GM13977 (cell line): ENCODE measurements at regions not wholly inside any gene's neighbourhood (a gene's known extent, or its start where the extent isn't known, plus 50 kb on each side); places are given as distances from the start of the nearest gene placed in this dataset.

Experiments
- DNase-seq: peaks from one replicate; pipeline ENCODE4 v3.0.0; 2012; ENCODE audit warnings: low spot score
- in situ Hi-C: fragments of 300-500 bp; cut with MboI; formaldehyde crosslinking; loops from one replicate; pipeline ENCODE4 v1.12.0; 2022; ENCODE audit warnings: low sequenced_read_pairs, low pct_unique_long_range_greater_than_20kb, mixed read lengths, inconsistent platforms; ENCODE audit not compliant: unreplicated experiment
- TF ChIP-seq, protein P1 (sequence below): IDR thresholded peaks from 2 replicates; pipeline ENCODE4 v1.5.1; 2012; ENCODE audit warnings: mild to moderate bottlenecking, control low read depth; ENCODE audit not compliant: insufficient read depth; ENCODE audit errors: extremely low read depth, missing control alignments

DNA sequence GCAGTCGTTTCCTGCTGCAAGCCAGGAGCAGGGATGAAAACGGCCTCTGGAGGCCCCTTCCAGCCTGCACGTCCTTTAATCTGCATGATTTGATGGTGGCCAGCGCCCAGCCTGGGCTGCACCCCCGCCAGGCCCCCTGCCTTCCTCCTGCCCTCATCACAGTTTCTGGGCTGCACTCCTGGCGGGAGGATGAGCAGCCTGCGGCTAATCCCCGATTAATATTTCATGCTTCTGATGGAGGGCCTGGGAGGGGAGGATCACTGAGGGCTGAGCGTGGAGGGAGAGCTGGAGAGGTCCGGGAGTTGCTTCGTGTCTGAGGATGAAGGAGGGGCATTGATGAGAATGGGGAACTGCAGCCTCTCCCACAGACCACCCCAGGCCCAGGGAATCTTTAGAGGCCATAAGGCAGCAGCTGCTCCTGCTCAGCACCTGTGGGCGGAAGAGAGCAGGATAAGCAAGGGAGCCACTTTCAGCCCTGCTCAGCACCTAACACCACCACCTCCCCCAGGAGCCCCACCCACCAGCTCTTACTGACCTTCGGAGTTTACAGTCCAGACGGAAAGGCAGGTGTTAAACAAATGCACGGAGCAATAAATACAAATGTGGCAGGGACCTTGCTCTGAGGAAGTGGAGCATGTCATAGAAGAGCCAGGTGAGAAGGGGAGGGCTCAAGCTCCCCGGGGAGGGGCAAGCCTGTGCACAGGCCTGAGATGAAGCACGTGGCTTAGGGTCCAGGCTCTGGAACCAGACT is 135.0 kb upstream of the NECTIN1 start:
- no peak for DNase-seq
- in situ Hi-C loops: no loop called here
- TF ChIP-seq, protein P1, sequence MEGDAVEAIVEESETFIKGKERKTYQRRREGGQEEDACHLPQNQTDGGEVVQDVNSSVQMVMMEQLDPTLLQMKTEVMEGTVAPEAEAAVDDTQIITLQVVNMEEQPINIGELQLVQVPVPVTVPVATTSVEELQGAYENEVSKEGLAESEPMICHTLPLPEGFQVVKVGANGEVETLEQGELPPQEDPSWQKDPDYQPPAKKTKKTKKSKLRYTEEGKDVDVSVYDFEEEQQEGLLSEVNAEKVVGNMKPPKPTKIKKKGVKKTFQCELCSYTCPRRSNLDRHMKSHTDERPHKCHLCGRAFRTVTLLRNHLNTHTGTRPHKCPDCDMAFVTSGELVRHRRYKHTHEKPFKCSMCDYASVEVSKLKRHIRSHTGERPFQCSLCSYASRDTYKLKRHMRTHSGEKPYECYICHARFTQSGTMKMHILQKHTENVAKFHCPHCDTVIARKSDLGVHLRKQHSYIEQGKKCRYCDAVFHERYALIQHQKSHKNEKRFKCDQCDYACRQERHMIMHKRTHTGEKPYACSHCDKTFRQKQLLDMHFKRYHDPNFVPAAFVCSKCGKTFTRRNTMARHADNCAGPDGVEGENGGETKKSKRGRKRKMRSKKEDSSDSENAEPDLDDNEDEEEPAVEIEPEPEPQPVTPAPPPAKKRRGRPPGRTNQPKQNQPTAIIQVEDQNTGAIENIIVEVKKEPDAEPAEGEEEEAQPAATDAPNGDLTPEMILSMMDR: no peak

- TF ChIP-seq, protein P1: no peak
- no peak for DNase-seq
- in situ Hi-C loops: no loop called here
Observed at GRCh38 chr11:119863236-119863635, 134.2 kb upstream of the NECTIN1 start.

DNA sequence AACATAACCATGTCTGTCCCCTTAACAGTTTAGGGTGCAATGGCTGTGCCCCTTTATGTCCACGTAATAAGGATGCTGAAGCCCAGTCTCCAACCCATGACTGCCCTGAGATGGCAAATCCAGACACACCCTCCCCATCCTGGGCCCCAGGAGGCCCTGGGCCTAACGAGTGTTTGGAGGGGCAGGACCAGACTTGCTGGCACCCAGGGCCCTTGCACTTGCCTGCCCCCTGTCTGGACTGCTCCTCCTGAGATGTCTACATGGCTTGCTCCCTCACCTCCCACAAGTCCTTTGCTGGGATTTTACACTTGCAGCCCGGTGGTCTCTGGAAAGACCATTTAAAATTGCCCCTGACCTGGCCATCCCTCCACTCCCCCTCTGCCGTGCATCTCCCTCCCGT is 132.2 kb upstream of the NECTIN1 start:
- in situ Hi-C loops: no loop called here
- TF ChIP-seq, protein P1: no peak
- no peak for DNase-seq

DNA sequence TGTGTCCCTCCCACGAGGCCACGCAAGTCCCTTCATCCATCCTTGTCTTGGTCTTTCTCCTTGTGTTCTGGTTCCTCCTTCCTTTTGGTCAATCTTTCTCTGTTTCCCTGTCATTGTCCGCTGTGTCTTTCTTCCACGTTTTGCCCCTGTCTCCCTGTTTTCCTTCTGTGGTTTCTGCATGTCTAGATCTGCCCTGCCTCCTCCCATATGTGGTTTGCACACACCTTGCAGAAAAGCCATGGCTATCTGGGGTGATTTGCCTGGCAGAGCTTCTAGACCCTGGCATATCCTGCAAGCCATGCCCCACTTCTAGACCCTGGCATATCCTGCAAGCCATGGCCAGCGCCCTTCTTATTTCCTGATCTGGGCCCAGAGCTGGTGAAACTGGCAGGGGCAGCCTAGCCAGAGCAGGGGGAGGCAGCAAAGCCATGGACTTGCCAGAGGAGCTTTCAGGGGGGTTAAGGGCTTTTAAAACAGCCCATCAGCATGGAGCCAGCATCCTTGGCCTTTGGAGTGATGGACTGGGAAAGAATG is 131.6 kb upstream of the NECTIN1 start:
- TF ChIP-seq, protein P1: no peak
- in situ Hi-C loops: no loop called here
- no peak for DNase-seq

- DNase-seq: no peak
- TF ChIP-seq, protein P1: no peak
- in situ Hi-C loops: no loop called here
Observed at GRCh38 chr11:119859684-119860083, 130.7 kb upstream of the NECTIN1 start.

DNA sequence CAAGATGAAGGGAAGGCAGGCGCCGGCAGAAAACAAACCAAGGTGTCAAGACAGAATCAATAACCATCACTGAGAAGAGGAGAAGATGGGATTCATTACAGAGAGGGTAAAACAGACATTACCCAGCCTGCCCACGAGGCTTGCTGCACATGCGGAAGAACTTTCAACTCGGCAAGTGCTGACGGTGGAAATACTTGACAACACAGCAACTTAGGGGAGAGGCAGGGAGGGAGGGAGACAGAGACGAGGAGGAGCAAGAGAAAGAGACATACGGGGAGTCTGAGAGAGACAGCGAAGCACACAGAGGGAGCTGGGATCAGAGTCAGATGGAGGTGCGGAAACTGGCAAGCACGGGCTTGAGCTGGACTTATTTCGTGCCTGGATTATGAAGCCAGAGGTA is 129.3 kb upstream of the NECTIN1 start:
- TF ChIP-seq, protein P1: no peak
- no peak for DNase-seq
- in situ Hi-C loops: no loop called here
